ENCODE measurements at regions not wholly inside any gene's neighbourhood (a gene's known extent, or its start where the extent isn't known, plus 50 kb on each side); places are given as distances from the start of the nearest gene placed in this dataset.
"Not testable (repeated sequence)": the region's sequence is repeated elsewhere in the genome, so short reads cannot be mapped to it uniquely, and the experiment has no call there.

- H3K79me2 ChIP-seq (ENCODE audit: control insufficient read depth in 1 of 2, insufficient read depth in 2 of 2, low read length in 2 of 2); H3K79me1 ChIP-seq (ENCODE audit: low read depth, low read length); H4K8ac ChIP-seq (ENCODE audit: extremely low read depth, insufficient read depth, low read length); H2BK20ac ChIP-seq (ENCODE audit: low read length); H3K14ac ChIP-seq (ENCODE audit: insufficient read length); H2AFZ ChIP-seq (ENCODE audit: low read length); DNase-seq (ENCODE audit: low read depth in 1 of 2, low spot score in 2 of 2); H3K4me2 ChIP-seq (ENCODE audit: insufficient read depth in 1 of 2, low read depth in 2 of 2, low read length in 2 of 2); H2AK5ac ChIP-seq (ENCODE audit: low read depth, low read length); H3K23me2 ChIP-seq (ENCODE audit: low read depth, low read length); H4K5ac ChIP-seq (ENCODE audit: insufficient read length, low read depth, low read length); H4K91ac ChIP-seq (replicated peaks; ENCODE audit: insufficient read length, low read length); H3K4ac ChIP-seq (replicated peaks; ENCODE audit: insufficient read length, low read depth, low read length); H2BK15ac ChIP-seq (ENCODE audit: low read length); FAIRE-seq; H3K56ac ChIP-seq (replicated peaks; ENCODE audit: insufficient read length, low read depth, low read length); H3K9me3 ChIP-seq (ENCODE audit: insufficient read depth in 2 of 2, low read depth in 1 of 2, low read length in 1 of 2); CTCF ChIA-PET (ENCODE audit: partially characterized antibody); H2BK120ac ChIP-seq (replicated peaks; ENCODE audit: low read depth, low read length); H3K4me1 ChIP-seq (replicated peaks in 1 of 4; ENCODE audit: control insufficient read depth in 3 of 4, insufficient read depth in 4 of 4, low read length in 3 of 4); H3K27ac ChIP-seq (ENCODE audit: low read depth, low read length); POLR2A ChIA-PET (ENCODE audit: partially characterized antibody); H3K9ac ChIP-seq (replicated peaks in 1 of 4; ENCODE audit: extremely low read depth in 1 of 4, low read depth in 3 of 4, low read length in 3 of 4); H3K18ac ChIP-seq (ENCODE audit: extremely low read depth, low read length); H2BK5ac ChIP-seq (ENCODE audit: low read depth, low read length); H3K4me3 ChIP-seq (ENCODE audit: extremely low read depth in 1 of 4, insufficient read depth in 2 of 4, low read depth in 3 of 4, low read length in 4 of 4); H3K23ac ChIP-seq (ENCODE audit: insufficient read length); H3K27me3 ChIP-seq (replicated peaks in 1 of 4; ENCODE audit: control insufficient read depth in 3 of 4, extremely low read depth in 1 of 4, insufficient read depth in 3 of 4, low read length in 3 of 4); H3K36me3 ChIP-seq (ENCODE audit: control insufficient read depth in 2 of 4, insufficient read depth in 4 of 4, low read length in 3 of 4); H2BK12ac ChIP-seq (ENCODE audit: low read depth, low read length); H4K20me1 ChIP-seq (replicated peaks in 1 of 2; ENCODE audit: control insufficient read depth in 1 of 2, insufficient read depth in 2 of 2, low read length in 2 of 2): not testable (repeated sequence)
- WGBS, 2 experiments (ENCODE audit: extremely low coverage in 1 of 2, insufficient coverage in 1 of 2, insufficient read length in 1 of 2, insufficient replicate concordance in 2 of 2, low coverage in 1 of 2, low lambda C conversion rate in 2 of 2, missing lambda C conversion rate in 1 of 2): 90% methylated on average over 2 of the region's 2 CpGs; no CpG with 5 or more reads in 1 of the 2 experiments
Observed at GRCh38 chr5:124168093-124168492, 578.3 kb downstream of the ZNF608 start.

All from H1 (cell line).